ENCODE measurements at regions not wholly inside any gene's neighbourhood (a gene's known extent, or its start where the extent isn't known, plus 50 kb on each side); places are given as distances from the start of the nearest gene placed in this dataset.

DNA sequence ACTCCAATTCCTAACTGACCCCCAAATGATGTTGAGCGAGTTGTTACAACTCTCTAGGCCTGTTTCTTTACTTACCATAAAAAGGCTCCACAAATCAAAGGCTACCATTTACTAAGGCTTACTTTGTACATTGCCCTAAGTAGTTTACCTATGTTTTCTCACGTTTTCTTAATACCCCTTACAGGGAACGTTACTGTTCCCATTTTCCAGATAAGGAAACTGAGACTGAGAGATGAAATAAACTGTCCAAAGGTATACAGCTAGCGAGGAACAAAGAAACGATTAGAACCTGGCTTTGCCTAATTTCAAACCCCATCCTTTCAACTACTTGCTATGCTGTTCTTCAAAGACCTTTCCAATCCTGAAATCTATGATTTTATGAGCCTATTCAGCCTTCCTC, 74.8 kb upstream of the SPTBN1 start:
- Histone ChIP-seq H3K27ac (no peak overlapping the region), H3K36me3 (ENCODE audit: control insufficient read depth, insufficient read depth, low read length) (no peaks in the 10 kb centered on the region), H3K9me3 (ENCODE audit: control insufficient read depth, low read length) (no peaks in the 10 kb centered on the region), H3K9ac (no peak overlapping the region), H3K4me1 (no peaks in the 10 kb centered on the region), H3K79me2 (no peaks in the 10 kb centered on the region), H3K27me3 (ENCODE audit: control insufficient read depth, insufficient read depth, low read length) (no peaks in the 10 kb centered on the region), H3K4me2 (ENCODE audit: low read length) (no peak overlapping the region), H3K4me3 (ENCODE audit: low read depth, low read length) (no peak overlapping the region), H2AFZ (no peak overlapping the region)
- TF ChIP-seq, protein P1, sequence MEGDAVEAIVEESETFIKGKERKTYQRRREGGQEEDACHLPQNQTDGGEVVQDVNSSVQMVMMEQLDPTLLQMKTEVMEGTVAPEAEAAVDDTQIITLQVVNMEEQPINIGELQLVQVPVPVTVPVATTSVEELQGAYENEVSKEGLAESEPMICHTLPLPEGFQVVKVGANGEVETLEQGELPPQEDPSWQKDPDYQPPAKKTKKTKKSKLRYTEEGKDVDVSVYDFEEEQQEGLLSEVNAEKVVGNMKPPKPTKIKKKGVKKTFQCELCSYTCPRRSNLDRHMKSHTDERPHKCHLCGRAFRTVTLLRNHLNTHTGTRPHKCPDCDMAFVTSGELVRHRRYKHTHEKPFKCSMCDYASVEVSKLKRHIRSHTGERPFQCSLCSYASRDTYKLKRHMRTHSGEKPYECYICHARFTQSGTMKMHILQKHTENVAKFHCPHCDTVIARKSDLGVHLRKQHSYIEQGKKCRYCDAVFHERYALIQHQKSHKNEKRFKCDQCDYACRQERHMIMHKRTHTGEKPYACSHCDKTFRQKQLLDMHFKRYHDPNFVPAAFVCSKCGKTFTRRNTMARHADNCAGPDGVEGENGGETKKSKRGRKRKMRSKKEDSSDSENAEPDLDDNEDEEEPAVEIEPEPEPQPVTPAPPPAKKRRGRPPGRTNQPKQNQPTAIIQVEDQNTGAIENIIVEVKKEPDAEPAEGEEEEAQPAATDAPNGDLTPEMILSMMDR (IDR thresholded peaks at IDR 0.05) = no peak

GRCh38 chr2:54382601-54383000, 73.5 kb upstream of the SPTBN1 start:
- H2AFZ ChIP-seq = no peak overlapping the region
- no peaks in the 10 kb centered on the region for H3K4me1 ChIP-seq
- H3K9me3 ChIP-seq (ENCODE audit: control insufficient read depth, low read length) = no peaks in the 10 kb centered on the region
- H3K27ac ChIP-seq = no peak overlapping the region
- H3K27me3 ChIP-seq (ENCODE audit: control insufficient read depth, insufficient read depth, low read length) = no peaks in the 10 kb centered on the region
- H3K4me3 ChIP-seq (ENCODE audit: low read depth, low read length) = no peak overlapping the region
- H3K4me2 ChIP-seq (ENCODE audit: low read length) = no peak overlapping the region
- TF ChIP-seq, protein P1 (IDR thresholded peaks at IDR 0.05) = no peak
- H3K9ac ChIP-seq = no peak overlapping the region
- H3K36me3 ChIP-seq (ENCODE audit: control insufficient read depth, insufficient read depth, low read length) = no peaks in the 10 kb centered on the region
- H3K79me2 ChIP-seq = no peaks in the 10 kb centered on the region

- TF ChIP-seq, protein P1 (IDR thresholded peaks at IDR 0.05) = no peak
- H3K27me3 ChIP-seq (ENCODE audit: control insufficient read depth, insufficient read depth, low read length) = no peaks in the 10 kb centered on the region
- H3K27ac ChIP-seq = no peak overlapping the region
- H2AFZ ChIP-seq = no peak overlapping the region
- H3K4me3 ChIP-seq (ENCODE audit: low read depth, low read length) = no peak overlapping the region
- H3K9ac ChIP-seq = no peak overlapping the region
- H3K79me2 ChIP-seq = no peaks in the 10 kb centered on the region
- no peaks in the 10 kb centered on the region for H3K9me3 ChIP-seq (ENCODE audit: control insufficient read depth, low read length)
- no peaks in the 10 kb centered on the region for H3K4me1 ChIP-seq
- H3K4me2 ChIP-seq (ENCODE audit: low read length) = no peak overlapping the region
- H3K36me3 ChIP-seq (ENCODE audit: control insufficient read depth, insufficient read depth, low read length) = no peaks in the 10 kb centered on the region
Measured at GRCh38 chr2:54384301-54385203, 71.6 kb upstream of the SPTBN1 start.

DNA sequence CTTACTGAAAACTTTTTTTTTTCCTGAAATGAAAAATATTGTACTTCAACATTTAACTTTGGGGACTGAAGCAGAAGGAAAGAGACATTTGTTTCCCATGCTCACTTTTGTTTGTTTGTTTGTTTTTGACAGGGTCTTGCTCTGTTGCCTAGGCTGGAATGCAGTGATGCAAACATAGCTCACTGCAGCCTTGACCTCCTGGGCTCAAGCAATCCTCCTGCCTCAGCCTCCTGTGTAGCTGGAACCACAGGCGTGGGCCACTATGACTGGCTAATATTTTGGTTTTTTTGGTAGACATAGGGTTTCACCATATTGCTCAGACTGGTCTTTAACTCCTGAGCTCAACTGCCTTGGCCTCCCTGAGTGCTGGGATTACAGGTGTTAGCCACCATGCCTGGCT, 70.9 kb upstream of the SPTBN1 start:
- Histone ChIP-seq H2AFZ (no peak overlapping the region), H3K9me3 (ENCODE audit: control insufficient read depth, low read length) (no peaks in the 10 kb centered on the region), H3K4me2 (ENCODE audit: low read length) (no peak overlapping the region), H3K36me3 (ENCODE audit: control insufficient read depth, insufficient read depth, low read length) (no peaks in the 10 kb centered on the region), H3K27ac (no peak overlapping the region), H3K27me3 (ENCODE audit: control insufficient read depth, insufficient read depth, low read length) (no peaks in the 10 kb centered on the region), H3K79me2 (no peaks in the 10 kb centered on the region), H3K4me3 (ENCODE audit: low read depth, low read length) (no peak overlapping the region), H3K4me1 (no peaks in the 10 kb centered on the region), H3K9ac (no peak overlapping the region)
- TF ChIP-seq, protein P1 (IDR thresholded peaks at IDR 0.05) = no peak

- Histone ChIP-seq H3K36me3 (ENCODE audit: control insufficient read depth, insufficient read depth, low read length) (no peaks in the 10 kb centered on the region), H3K9ac (no peak overlapping the region), H3K4me3 (ENCODE audit: low read depth, low read length) (no peak overlapping the region), H3K27ac (peak overlapping the region; percentile 64), H3K9me3 (ENCODE audit: control insufficient read depth, low read length) (no peaks in the 10 kb centered on the region), H3K4me1 (no peaks in the 10 kb centered on the region), H3K4me2 (ENCODE audit: low read length) (no peak overlapping the region), H2AFZ (no peak overlapping the region), H3K27me3 (ENCODE audit: control insufficient read depth, insufficient read depth, low read length) (no peaks in the 10 kb centered on the region), H3K79me2 (no peaks in the 10 kb centered on the region)
- TF ChIP-seq, protein P1 (IDR thresholded peaks at IDR 0.05) = no peak
Measured at GRCh38 chr2:54386585-54386984, 69.5 kb upstream of the SPTBN1 start.
